Fibroblast of the aortic adventitia (primary cell): ENCODE measurements at regions not wholly inside any gene's neighbourhood (a gene's known extent, or its start where the extent isn't known, plus 50 kb on each side); places are given as distances from the start of the nearest gene placed in this dataset.

ENCODE experiments used
- DNase-seq: peaks from one replicate; pipeline ENCODE4 v3.0.0-alpha.2; 2010; ENCODE audit warnings: low read depth
- H3K4me3 ChIP-seq: 2 replicates; pipeline ENCODE4 v1.5.1; 2011; ENCODE audit warnings: low read depth, mild to moderate bottlenecking, control low read depth, low read length, moderate library complexity
- CTCF ChIP-seq: IDR thresholded peaks from 2 replicates; pipeline ENCODE4 v1.5.1; 2011; ENCODE audit warnings: mild to moderate bottlenecking, low read length, control low read depth, inconsistent platforms; ENCODE audit not compliant: insufficient read depth

- TF ChIP-seq CTCF, result no peak
- no peak for DNase-seq
- H3K4me3 ChIP-seq, result no peak overlapping the region
Measured at GRCh38 chr14:22046063-22046462, 372.4 kb upstream of the OR4E1 start.

GRCh38 chr14:22044193-22044592, 370.6 kb upstream of the OR4E1 start:
- DNase-seq, result no peak
- no peak for TF ChIP-seq CTCF
- H3K4me3 ChIP-seq, result no peak overlapping the region

GRCh38 chr14:22040781-22041125, 367.1 kb upstream of the OR4E1 start:
- no peak for DNase-seq
- no peak overlapping the region for H3K4me3 ChIP-seq
- TF ChIP-seq CTCF, result no peak

- TF ChIP-seq CTCF, result peak; percentile 35
- H3K4me3 ChIP-seq, result no peak overlapping the region
- no peak for DNase-seq
Measured at GRCh38 chr14:22039938-22040780, 366.5 kb upstream of the OR4E1 start.

GRCh38 chr14:22036541-22037239, 363.1 kb upstream of the OR4E1 start:
- no peak for TF ChIP-seq CTCF
- no peak overlapping the region for H3K4me3 ChIP-seq
- DNase-seq, result no peak

GRCh38 chr14:22026527-22026926, 352.9 kb upstream of the OR4E1 start:
- no peak for DNase-seq
- H3K4me3 ChIP-seq, result no peak overlapping the region
- no peak for TF ChIP-seq CTCF

- no peak for DNase-seq
- TF ChIP-seq CTCF, result no peak
- no peak overlapping the region for H3K4me3 ChIP-seq
Measured at GRCh38 chr14:22025879-22026278, 352.3 kb upstream of the OR4E1 start.
